HUES64 (cell line): ENCODE measurements at regions not wholly inside any gene's neighbourhood (a gene's known extent, or its start where the extent isn't known, plus 50 kb on each side); places are given as distances from the start of the nearest gene placed in this dataset.
"Not testable (repeated sequence)": the region's sequence is repeated elsewhere in the genome, so short reads cannot be mapped to it uniquely, and the experiment has no call there.

Source experiments
- H3K27ac ChIP-seq: 2 replicates; pipeline ENCODE4 v1.7.0; 2013; ENCODE audit warnings: low read depth, low read length, inconsistent platforms
- H3K27me3 ChIP-seq: 2 replicates; pipeline ENCODE4 v1.6.1; 2013; ENCODE audit warnings: mild to moderate bottlenecking, low read length; ENCODE audit not compliant: insufficient read depth
- H3K36me3 ChIP-seq: 2 replicates; pipeline ENCODE4 v1.6.1; 2013; ENCODE audit warnings: mild to moderate bottlenecking, low read length; ENCODE audit not compliant: insufficient read depth
- H3K4me1 ChIP-seq: 2 replicates; pipeline ENCODE4 v1.6.1; 2013; ENCODE audit warnings: mild to moderate bottlenecking, low read length, moderate library complexity; ENCODE audit not compliant: insufficient read depth
- H3K4me3 ChIP-seq: 2 replicates; pipeline ENCODE4 v1.5.1; 2013; ENCODE audit warnings: mild to moderate bottlenecking, low read length, moderate library complexity
- H3K9ac ChIP-seq: 2 replicates; pipeline ENCODE4 v1.6.1; 2013; ENCODE audit warnings: mild to moderate bottlenecking, low read depth, low read length
- H3K9me3 ChIP-seq: 2 replicates; pipeline ENCODE4 v1.6.1; 2013; ENCODE audit warnings: low read depth, low read length; ENCODE audit not compliant: insufficient read depth
- WGBS: fragments of 150-250, 120-280 bp; methylation state at CpG from one replicate; pipeline ENCODE4 v1.1.7; 2013; ENCODE audit warnings: missing lambda C conversion rate; 5-methylcytosine and 5-hydroxymethylcytosine counted together

GRCh38 chr6:86380571-86381125, 556.7 kb upstream of the HTR1E start:
- H3K27ac ChIP-seq, result no peak overlapping the region
- H3K9me3 ChIP-seq, result peaks cover 8% of the 10 kb centered on the region; the same call in 1 of the 2 replicates
- no peaks in the 10 kb centered on the region for H3K27me3 ChIP-seq
- H3K36me3 ChIP-seq, result no peaks in the 10 kb centered on the region
- WGBS, result 98% methylated on average over 3 of the region's 3 CpGs
- H3K4me1 ChIP-seq, result peaks cover 5% of the 10 kb centered on the region; the same call in 1 of the 2 replicates
- no peak overlapping the region for H3K4me3 ChIP-seq
- H3K9ac ChIP-seq, result no peak overlapping the region

DNA sequence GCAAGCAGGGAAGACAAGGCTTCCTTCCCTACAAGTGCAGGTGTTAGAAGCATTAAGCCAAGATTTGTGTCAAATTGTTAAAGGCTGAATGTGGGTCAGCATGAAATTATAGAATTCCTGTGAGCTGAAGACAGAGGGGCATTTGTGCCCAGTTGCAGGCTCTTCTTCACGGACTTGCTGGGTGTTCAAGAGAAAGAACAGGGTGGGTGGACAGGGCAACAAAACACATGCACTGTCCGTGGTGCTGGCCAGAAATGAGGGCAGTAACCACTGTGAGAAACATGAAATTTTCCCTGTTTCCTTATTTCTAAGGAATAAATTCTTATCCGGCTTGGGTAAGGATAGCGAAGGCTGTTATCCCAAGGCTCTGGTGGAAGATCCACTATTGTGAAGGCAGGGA, 579.5 kb upstream of the HTR1E start:
- H3K4me1 ChIP-seq, result 0 out of 2 replicates have a peak, but pooled peaks cover 6% of the 10 kb centered on the region
- H3K36me3 ChIP-seq, result no peaks in the 10 kb centered on the region
- no peaks in the 10 kb centered on the region for H3K27me3 ChIP-seq
- WGBS, result 73% methylated on average over 4 of the region's 4 CpGs
- H3K27ac ChIP-seq, result no peak overlapping the region
- no peak overlapping the region for H3K9ac ChIP-seq
- no peaks in the 10 kb centered on the region for H3K9me3 ChIP-seq
- no peak overlapping the region for H3K4me3 ChIP-seq

DNA sequence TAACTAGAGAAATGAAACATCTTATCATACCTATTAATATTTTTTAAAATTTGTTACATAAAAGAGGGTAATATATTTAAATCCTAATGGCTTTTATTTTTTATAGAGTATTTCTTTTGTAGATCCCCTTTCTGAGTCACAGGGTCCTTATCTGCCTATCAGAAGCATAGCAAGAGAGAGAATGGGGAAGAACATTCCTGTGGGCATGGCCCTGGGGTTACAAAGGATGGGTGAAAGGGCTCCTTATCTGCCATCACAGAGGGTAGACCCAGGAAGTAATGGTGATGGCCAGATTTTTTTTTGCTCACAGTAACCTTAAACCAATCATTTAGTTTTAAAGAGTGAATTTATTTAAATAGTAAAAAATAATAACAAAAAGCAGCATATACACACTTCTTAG, 582.1 kb upstream of the HTR1E start:
- Histone ChIP-seq H3K9me3 (no peaks in the 10 kb centered on the region), H3K9ac (no peak overlapping the region), H3K4me1 (0 out of 2 replicates have a peak, but pooled peaks cover 6% of the 10 kb centered on the region), H3K36me3 (no peaks in the 10 kb centered on the region), H3K27ac (no peak overlapping the region), H3K27me3 (no peaks in the 10 kb centered on the region), H3K4me3 (no peak overlapping the region)

DNA sequence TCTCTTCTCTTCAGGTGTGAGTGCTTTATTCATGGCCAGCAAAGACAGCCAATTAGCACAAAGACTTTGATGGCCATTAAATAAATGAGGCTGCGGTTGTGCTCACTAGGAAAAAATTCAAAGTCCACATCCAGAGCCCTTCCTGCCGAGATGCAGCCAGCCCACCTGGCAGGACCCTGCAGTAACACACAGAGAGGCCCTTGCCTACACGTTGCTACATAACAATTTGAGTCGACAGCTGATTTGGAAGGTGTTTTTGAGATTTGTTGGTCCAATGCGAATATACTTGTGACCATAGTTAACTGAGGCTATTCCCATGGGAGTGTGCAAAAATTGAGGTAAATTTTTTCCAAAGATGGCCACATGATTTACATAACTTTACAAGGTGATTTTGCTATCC, 605.4 kb upstream of the HTR1E start:
- H3K27me3 ChIP-seq, result no peaks in the 10 kb centered on the region
- H3K9ac ChIP-seq, result no peak overlapping the region
- 63% methylated on average over 5 of the region's 5 CpGs for WGBS
- no peak overlapping the region for H3K27ac ChIP-seq
- H3K4me1 ChIP-seq, result peaks cover 12% of the 10 kb centered on the region
- H3K4me3 ChIP-seq, result no peak overlapping the region
- no peaks in the 10 kb centered on the region for H3K9me3 ChIP-seq
- no peaks in the 10 kb centered on the region for H3K36me3 ChIP-seq

- Histone ChIP-seq H3K4me3 (no peak overlapping the region), H3K36me3 (no peaks in the 10 kb centered on the region), H3K27ac (no peak overlapping the region), H3K9me3 (no peaks in the 10 kb centered on the region), H3K9ac (no peak overlapping the region), H3K4me1 (peaks cover 12% of the 10 kb centered on the region), H3K27me3 (no peaks in the 10 kb centered on the region)
- 39% methylated on average over 2 of the region's 3 CpGs for WGBS
These were observed 606.0 kb upstream of the HTR1E start for GRCh38 chr6:86331265-86331840.

DNA sequence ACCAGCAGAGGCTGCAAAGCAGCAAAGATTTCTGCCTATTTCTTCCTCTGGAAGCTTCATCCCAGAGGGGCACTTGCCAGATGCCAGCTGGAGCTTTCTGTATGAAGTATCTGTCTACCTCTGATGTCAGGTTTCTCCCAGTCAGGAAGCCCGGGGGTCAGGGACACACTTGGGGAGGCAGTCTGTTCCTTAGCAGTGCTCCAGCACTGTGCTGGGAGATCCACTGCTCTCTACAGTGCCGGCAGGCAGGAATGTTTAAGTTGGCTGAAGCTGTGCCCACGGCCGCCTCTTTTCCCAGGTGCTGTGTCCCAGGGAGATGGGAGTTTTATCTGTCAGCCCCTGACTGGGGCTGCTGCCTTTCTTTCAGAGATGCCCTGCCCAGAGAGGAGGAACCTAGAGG, 631.1 kb upstream of the HTR1E start:
- Histone ChIP-seq H3K4me3 (no peak overlapping the region), H3K27ac (no peak overlapping the region), H3K9ac (no peak overlapping the region), H3K4me1 (no peaks in the 10 kb centered on the region), H3K9me3 (no peaks in the 10 kb centered on the region), H3K27me3 (no peaks in the 10 kb centered on the region), H3K36me3 (no peaks in the 10 kb centered on the region)
- whole genome bisulfite sequencing, result 92% methylated on average over 4 of the region's 4 CpGs

- H3K4me1 ChIP-seq, result no peaks in the 10 kb centered on the region
- no peaks in the 10 kb centered on the region for H3K27me3 ChIP-seq
These were observed 643.2 kb upstream of the SYNCRIP start for GRCh38 chr6:86285876-86286275.

GRCh38 chr6:86284809-86285480, 642.3 kb upstream of the SYNCRIP start:
- H3K9ac ChIP-seq, H3K4me1 ChIP-seq, H3K9me3 ChIP-seq, H3K4me3 ChIP-seq, H3K36me3 ChIP-seq, H3K27me3 ChIP-seq, H3K27ac ChIP-seq: not testable (repeated sequence)
- 91% methylated on average over 22 of the region's 22 CpGs for WGBS

More at GRCh38 chr6:86285876-86286275, 643.2 kb upstream of the SYNCRIP start:
- Histone ChIP-seq H3K36me3 (no peaks in the 10 kb centered on the region), H3K27ac (no peak overlapping the region), H3K9me3 (peaks cover 3% of the 10 kb centered on the region; the same call in 1 of the 2 replicates), H3K4me3 (no peak overlapping the region), H3K9ac (no peak overlapping the region)

- not testable (repeated sequence) for H3K4me1 ChIP-seq, H3K36me3 ChIP-seq, H3K27ac ChIP-seq, H3K9me3 ChIP-seq, H3K4me3 ChIP-seq, H3K27me3 ChIP-seq, H3K9ac ChIP-seq
- WGBS, result 93% methylated on average over 6 of the region's 6 CpGs
These were observed 640.9 kb upstream of the SYNCRIP start for GRCh38 chr6:86283596-86283995.

DNA sequence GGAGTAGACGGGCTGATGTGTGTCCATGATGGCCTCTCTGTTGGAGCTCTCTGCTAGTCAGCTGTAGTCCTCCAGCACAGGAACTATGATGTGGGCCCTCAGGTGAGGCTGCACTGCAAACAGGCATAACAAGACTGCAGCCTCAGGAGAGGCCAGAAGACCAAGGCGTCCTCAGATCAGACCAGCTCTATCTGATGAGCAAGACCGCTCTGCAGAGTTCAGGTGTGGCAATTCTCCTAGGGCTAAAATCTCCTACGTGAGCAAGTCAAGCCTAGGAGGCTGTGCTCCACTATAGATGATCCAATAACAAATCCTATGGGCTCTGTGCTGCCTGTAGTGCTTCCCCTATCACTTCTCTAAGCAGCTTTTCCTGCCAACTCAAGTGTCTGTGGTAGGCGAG, 633.4 kb upstream of the SYNCRIP start:
- WGBS, result 89% methylated on average over 5 of the region's 5 CpGs
- Histone ChIP-seq H3K9ac (no peak overlapping the region), H3K4me3 (no peak overlapping the region), H3K4me1 (no peaks in the 10 kb centered on the region), H3K9me3 (no peaks in the 10 kb centered on the region), H3K27me3 (no peaks in the 10 kb centered on the region), H3K36me3 (no peaks in the 10 kb centered on the region), H3K27ac (no peak overlapping the region)

GRCh38 chr6:86273936-86274335, 631.2 kb upstream of the SYNCRIP start:
- 100% methylated on average over 2 of the region's 2 CpGs for WGBS
- Histone ChIP-seq H3K4me3 (no peak overlapping the region), H3K27ac (no peak overlapping the region)

More at GRCh38 chr6:86273936-86274335, 631.2 kb upstream of the SYNCRIP start:
- Histone ChIP-seq H3K27me3 (no peaks in the 10 kb centered on the region), H3K9ac (no peak overlapping the region), H3K9me3 (no peaks in the 10 kb centered on the region), H3K4me1 (no peaks in the 10 kb centered on the region), H3K36me3 (no peaks in the 10 kb centered on the region)
